MM.1S (cell line): ENCODE measurements at regions not wholly inside any gene's neighbourhood (a gene's known extent, or its start where the extent isn't known, plus 50 kb on each side); places are given as distances from the start of the nearest gene placed in this dataset.

ENCODE experiments used
- DNase-seq: peaks from one replicate; pipeline ENCODE4 v3.0.0-alpha.2; 2015
- H2AFZ ChIP-seq: fragments of 300-600 bp; sonication (generic); 2 replicates; pipeline ENCODE4 v1.6.0; 2016; ENCODE audit warnings: antibody characterized with exemption, low read length
- H3F3A ChIP-seq: fragments of 300-600 bp; sonication (generic); 2 replicates; pipeline ENCODE4 v1.6.1; 2016; ENCODE audit warnings: mild to moderate bottlenecking, antibody characterized with exemption, low read length, moderate library complexity, mixed read lengths; ENCODE audit not compliant: insufficient read depth
- H3K27ac ChIP-seq: fragments of 300-600 bp; sonication (generic); 2 replicates; pipeline ENCODE4 v1.5.1; 2016; ENCODE audit warnings: mild to moderate bottlenecking, low read length
- H3K27me3 ChIP-seq: fragments of 300-600 bp; sonication (generic); replicated peaks from 2 replicates; pipeline ENCODE4 v1.6.0; 2016; ENCODE audit warnings: low read length; ENCODE audit not compliant: insufficient read depth
- H3K36me3 ChIP-seq: fragments of 300-600 bp; sonication (generic); replicated peaks from 2 replicates; pipeline ENCODE4 v1.6.1; 2016; ENCODE audit warnings: mild to moderate bottlenecking, low read length, mixed read lengths; ENCODE audit not compliant: insufficient read depth
- H3K4me1 ChIP-seq: fragments of 300-600 bp; sonication (generic); 2 replicates; pipeline ENCODE4 v1.6.1; 2016; ENCODE audit warnings: low read length, mixed read lengths
- H3K4me2 ChIP-seq: fragments of 300-600 bp; sonication (generic); 2 replicates; pipeline ENCODE4 v1.6.0; 2016; ENCODE audit warnings: low read depth, low read length
- H3K4me3 ChIP-seq: fragments of 300-600 bp; sonication (generic); 2 replicates; pipeline ENCODE4 v1.5.1; 2016; ENCODE audit warnings: low read length, mixed read lengths
- H3K79me2 ChIP-seq: fragments of 300-600 bp; sonication (generic); 2 replicates; pipeline ENCODE4 v1.6.1; 2016; ENCODE audit warnings: mixed run types, low read length, mixed read lengths
- H3K9ac ChIP-seq: fragments of 300-600 bp; sonication (generic); 2 replicates; pipeline ENCODE4 v1.6.1; 2016; ENCODE audit warnings: low read length, mixed read lengths
- H3K9me2 ChIP-seq: fragments of 300-600 bp; sonication (generic); replicated peaks from 2 replicates; pipeline ENCODE4 v1.6.1; 2016; ENCODE audit warnings: mild to moderate bottlenecking, low read length, mixed read lengths; ENCODE audit not compliant: insufficient read depth
- H3K9me3 ChIP-seq: fragments of 300-600 bp; sonication (generic); replicated peaks from 2 replicates; pipeline ENCODE4 v1.6.1; 2016; ENCODE audit warnings: mild to moderate bottlenecking, low read length, mixed read lengths; ENCODE audit not compliant: insufficient read depth
- H4K20me1 ChIP-seq: fragments of 300-600 bp; sonication (generic); 2 replicates; pipeline ENCODE4 v1.6.1; 2016; ENCODE audit warnings: mild to moderate bottlenecking, low read length, moderate library complexity, mixed read lengths; ENCODE audit not compliant: insufficient read depth
- CTCF ChIP-seq: fragments of 300-600 bp; sonication (generic); IDR thresholded peaks from 2 replicates; pipeline ENCODE4 v1.5.1; 2016; ENCODE audit warnings: antibody characterized with exemption, low read length, mixed read lengths
- EZH2 ChIP-seq: fragments of 300-600 bp; sonication (generic); optimal IDR thresholded peaks from 2 replicates; pipeline ENCODE3; 2017; ENCODE audit warnings: low read depth, mild to moderate bottlenecking, antibody characterized with exemption, low read length, mixed read lengths
- EZH2phosphoT487 ChIP-seq: fragments of 300-600 bp; sonication (generic); IDR thresholded peaks from 2 replicates; pipeline ENCODE4 v1.6.1; 2018; ENCODE audit warnings: antibody characterized with exemption, low read length

GRCh38 chr10:33099748-33100147, 141.7 kb upstream of the ITGB1 start:
- Histone ChIP-seq H3K27ac (no peak overlapping the region), H3K9me3 (no peaks in the 10 kb centered on the region), H3K27me3 (no peaks in the 10 kb centered on the region), H2AFZ (no peak overlapping the region), H3K4me1 (peaks cover 9% of the 10 kb centered on the region), H3K4me2 (no peak overlapping the region), H3K4me3 (no peak overlapping the region), H4K20me1 (no peaks in the 10 kb centered on the region), H3K9me2 (no peaks in the 10 kb centered on the region), H3K9ac (no peak overlapping the region), H3K36me3 (no peaks in the 10 kb centered on the region), H3F3A (no peaks in the 10 kb centered on the region), H3K79me2 (no peaks in the 10 kb centered on the region)
- no peak for DNase-seq
- TF ChIP-seq CTCF (no peak), EZH2phosphoT487 (no peak), EZH2 (no peak)

GRCh38 chr10:33098951-33099663, 141.1 kb upstream of the ITGB1 start:
- H3K27ac ChIP-seq, result no peak overlapping the region
- no peaks in the 10 kb centered on the region for H4K20me1 ChIP-seq
- no peaks in the 10 kb centered on the region for H3K36me3 ChIP-seq
- H3K9me3 ChIP-seq, result no peaks in the 10 kb centered on the region
- H3K4me3 ChIP-seq, result no peak overlapping the region
- H3K9ac ChIP-seq, result no peak overlapping the region
- no peaks in the 10 kb centered on the region for H3F3A ChIP-seq
- no peak overlapping the region for H3K4me2 ChIP-seq
- no peak for DNase-seq
- H2AFZ ChIP-seq, result no peak overlapping the region
- H3K9me2 ChIP-seq, result no peaks in the 10 kb centered on the region
- no peak for TF ChIP-seq EZH2
- no peak for TF ChIP-seq EZH2phosphoT487
- no peaks in the 10 kb centered on the region for H3K79me2 ChIP-seq
- peaks cover 12% of the 10 kb centered on the region for H3K4me1 ChIP-seq
- H3K27me3 ChIP-seq, result no peaks in the 10 kb centered on the region

GRCh38 chr10:33095867-33096815, 138.1 kb upstream of the ITGB1 start:
- no peaks in the 10 kb centered on the region for H3K27me3 ChIP-seq
- no peaks in the 10 kb centered on the region for H3K79me2 ChIP-seq
- no peak overlapping the region for H2AFZ ChIP-seq
- no peaks in the 10 kb centered on the region for H3K9me3 ChIP-seq
- no peak for TF ChIP-seq EZH2phosphoT487
- no peak for TF ChIP-seq CTCF
- TF ChIP-seq EZH2, result no peak
- no peak overlapping the region for H3K9ac ChIP-seq
- 0 out of 2 replicates have a peak overlapping the region, but pooled peaks have one; percentile 16 for H3K4me3 ChIP-seq
- peaks cover 14% of the 10 kb centered on the region for H3K4me1 ChIP-seq
- no peaks in the 10 kb centered on the region for H4K20me1 ChIP-seq
- no peak for DNase-seq
- H3K27ac ChIP-seq, result no peak overlapping the region
- no peaks in the 10 kb centered on the region for H3K9me2 ChIP-seq
- no peaks in the 10 kb centered on the region for H3K36me3 ChIP-seq
- H3K4me2 ChIP-seq, result peak overlapping the region; percentile 45; the same call in 1 of the 2 replicates
- H3F3A ChIP-seq, result no peaks in the 10 kb centered on the region
